ENCODE measurements at regions not wholly inside any gene's neighbourhood (a gene's known extent, or its start where the extent isn't known, plus 50 kb on each side); places are given as distances from the start of the nearest gene placed in this dataset.

GRCh38 chr5:43785198-43785597, 182.2 kb downstream of the NNT start:
- no peak overlapping the region for H3K4me2 ChIP-seq (ENCODE audit: low read length)
- TF ChIP-seq TAF1 (IDR thresholded peaks at IDR 0.05; ENCODE audit: low read depth) (no peak), SMC3 (conservative IDR thresholded peaks at IDR 0.05; ENCODE audit: poor library complexity) (no peak), EP300 (conservative IDR thresholded peaks at IDR 0.05; ENCODE audit: poor library complexity, severe bottlenecking) (no peak), MXI1 (conservative IDR thresholded peaks at IDR 0.05; ENCODE audit: poor library complexity, severe bottlenecking) (no peak), REST (IDR thresholded peaks at IDR 0.05; ENCODE audit: borderline replicate concordance) (no peak), POLR2AphosphoS5 (IDR thresholded peaks at IDR 0.05) (no peak), EZH2 (IDR thresholded peaks at IDR 0.05; ENCODE audit: borderline replicate concordance, insufficient read depth, low read length, poor library complexity, severe bottlenecking) (no peak), CTCF (IDR thresholded peaks at IDR 0.05; ENCODE audit: poor library complexity, severe bottlenecking) (no peak), RAD21 (conservative IDR thresholded peaks at IDR 0.05) (no peak)

DNA sequence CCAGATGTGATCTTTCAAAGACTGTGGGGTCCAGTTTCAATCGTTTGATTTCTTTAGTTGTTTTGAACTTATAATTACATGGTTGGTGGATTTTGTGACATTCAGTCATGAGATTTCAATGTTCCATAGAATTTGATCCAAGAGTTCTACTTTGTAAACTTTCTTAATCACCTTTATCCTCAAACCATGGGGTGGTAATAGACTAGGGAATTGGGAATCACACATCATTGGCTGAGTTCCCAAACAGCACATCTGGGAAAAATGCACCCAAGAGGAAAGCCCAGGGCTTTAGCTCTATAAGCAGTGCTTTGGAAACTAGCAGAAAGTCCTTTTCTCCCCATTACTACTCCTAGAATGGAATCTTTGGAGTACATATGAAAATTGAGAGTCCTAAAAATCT, 177.6 kb downstream of the NNT start:
- H3K9me2 ChIP-seq (ENCODE audit: insufficient read depth, low read length): no peaks in the 10 kb centered on the region
- no peak overlapping the region for H3K4me3 ChIP-seq (ENCODE audit: low read length)
- H3K9ac ChIP-seq (ENCODE audit: low read length): no peak overlapping the region
- no peaks in the 10 kb centered on the region for H4K20me1 ChIP-seq (ENCODE audit: insufficient read depth)
- no peak overlapping the region for H3K4me2 ChIP-seq (ENCODE audit: low read length)
- H3F3A ChIP-seq (ENCODE audit: insufficient read depth, low read length, poor library complexity, severe bottlenecking): no peaks in the 10 kb centered on the region
- no peaks in the 10 kb centered on the region for H3K36me3 ChIP-seq (ENCODE audit: insufficient read depth, low read length)
- H3K27ac ChIP-seq (ENCODE audit: low read length): no peak overlapping the region
- no peaks in the 10 kb centered on the region for H3K27me3 ChIP-seq (ENCODE audit: insufficient read depth, low read depth, low read length)
- H2AFZ ChIP-seq (ENCODE audit: low read depth, low read length): no peak overlapping the region
- TF ChIP-seq CTCF (IDR thresholded peaks at IDR 0.05; ENCODE audit: poor library complexity, severe bottlenecking): no peak
- no peak for TF ChIP-seq MXI1 (conservative IDR thresholded peaks at IDR 0.05; ENCODE audit: poor library complexity, severe bottlenecking)
- no peak for TF ChIP-seq SMC3 (conservative IDR thresholded peaks at IDR 0.05; ENCODE audit: poor library complexity)
- TF ChIP-seq TAF1 (IDR thresholded peaks at IDR 0.05; ENCODE audit: low read depth): no peak
- no peak for TF ChIP-seq REST (IDR thresholded peaks at IDR 0.05; ENCODE audit: borderline replicate concordance)
- TF ChIP-seq POLR2AphosphoS5 (IDR thresholded peaks at IDR 0.05): no peak
- no peak for TF ChIP-seq EP300 (conservative IDR thresholded peaks at IDR 0.05; ENCODE audit: poor library complexity, severe bottlenecking)
- TF ChIP-seq EZH2 (IDR thresholded peaks at IDR 0.05; ENCODE audit: borderline replicate concordance, insufficient read depth, low read length, poor library complexity, severe bottlenecking): no peak
- no peak for TF ChIP-seq RAD21 (conservative IDR thresholded peaks at IDR 0.05)
- no peaks in the 10 kb centered on the region for H3K79me2 ChIP-seq (replicated peaks; ENCODE audit: insufficient read depth, low read length)
- H3K9me3 ChIP-seq (ENCODE audit: low read length): no peaks in the 10 kb centered on the region

More at GRCh38 chr5:43785198-43785597, 182.2 kb downstream of the NNT start:
- no peaks in the 10 kb centered on the region for H3K9me2 ChIP-seq (ENCODE audit: insufficient read depth, low read length)
- no peaks in the 10 kb centered on the region for H3K36me3 ChIP-seq (ENCODE audit: insufficient read depth, low read length)
- H2AFZ ChIP-seq (ENCODE audit: low read depth, low read length): no peak overlapping the region
- no peak overlapping the region for H3K9ac ChIP-seq (ENCODE audit: low read length)
- no peaks in the 10 kb centered on the region for H3F3A ChIP-seq (ENCODE audit: insufficient read depth, low read length, poor library complexity, severe bottlenecking)
- H3K9me3 ChIP-seq (ENCODE audit: low read length): no peaks in the 10 kb centered on the region
- no peaks in the 10 kb centered on the region for H4K20me1 ChIP-seq (ENCODE audit: insufficient read depth)
- no peak overlapping the region for H3K4me3 ChIP-seq (ENCODE audit: low read length)
- H3K79me2 ChIP-seq (replicated peaks; ENCODE audit: insufficient read depth, low read length): no peaks in the 10 kb centered on the region
- no peaks in the 10 kb centered on the region for H3K27me3 ChIP-seq (ENCODE audit: insufficient read depth, low read depth, low read length)
- no peak overlapping the region for H3K27ac ChIP-seq (ENCODE audit: low read length)

Data from neural cell (in vitro differentiated cells).